H9 (cell line): ENCODE measurements at regions not wholly inside any gene's neighbourhood (a gene's known extent, or its start where the extent isn't known, plus 50 kb on each side); places are given as distances from the start of the nearest gene placed in this dataset.

Experiments used
- DNase-seq: peaks from one replicate; pipeline ENCODE4 v3.0.0-alpha.2; 2017
- H2AFZ ChIP-seq: one replicate; pipeline ENCODE4 v1.6.1; 2013; ENCODE audit warnings: mild to moderate bottlenecking, low read length, control low read depth, moderate library complexity
- H2AK5ac ChIP-seq: 2 replicates; pipeline ENCODE4 v1.6.1; 2013; ENCODE audit warnings: low read length, control low read depth, mixed read lengths; ENCODE audit not compliant: insufficient read length
- H2BK120ac ChIP-seq: one replicate; pipeline ENCODE4 v1.6.1; 2013; ENCODE audit warnings: low read depth, mild to moderate bottlenecking, low read length, control low read depth, inconsistent platforms; ENCODE audit not compliant: poor library complexity, severe bottlenecking
- H2BK12ac ChIP-seq: 2 replicates; pipeline ENCODE4 v1.6.1; 2013; ENCODE audit warnings: low read length, control low read depth, mixed read lengths, low read depth; ENCODE audit not compliant: insufficient read length
- H2BK15ac ChIP-seq: 2 replicates; pipeline ENCODE4 v1.6.1; 2013; ENCODE audit warnings: low read depth, low read length, control low read depth
- H2BK20ac ChIP-seq: one replicate; pipeline ENCODE4 v1.6.1; 2013; ENCODE audit warnings: low read depth, mild to moderate bottlenecking, low read length, control low read depth, inconsistent platforms; ENCODE audit not compliant: poor library complexity, severe bottlenecking
- H2BK5ac ChIP-seq: 2 replicates; pipeline ENCODE4 v1.6.1; 2013; ENCODE audit warnings: low read length, control low read depth, mixed read lengths; ENCODE audit not compliant: insufficient read length
- H3K14ac ChIP-seq: 2 replicates; pipeline ENCODE4 v1.6.1; 2013; ENCODE audit warnings: low read length, control low read depth; ENCODE audit not compliant: insufficient read depth
- H3K18ac ChIP-seq: 2 replicates; pipeline ENCODE4 v1.6.1; 2013; ENCODE audit warnings: low read depth, mild to moderate bottlenecking, mixed read lengths, low read length, control low read depth; ENCODE audit not compliant: insufficient read length
- H3K23ac ChIP-seq: 2 replicates; pipeline ENCODE4 v1.6.1; 2013; ENCODE audit warnings: low read length, control low read depth, mixed read lengths, low read depth; ENCODE audit not compliant: insufficient read length
- H3K23me2 ChIP-seq: 2 replicates; pipeline ENCODE4 v1.6.1; 2013; ENCODE audit warnings: low read depth, mild to moderate bottlenecking, mixed read lengths, low read length, control low read depth; ENCODE audit not compliant: insufficient read length, poor library complexity, severe bottlenecking
- H3K27ac ChIP-seq: 2 replicates; pipeline ENCODE4 v1.5.1; 2013; ENCODE audit warnings: low read length, control low read depth, mixed read lengths, low read depth; ENCODE audit not compliant: insufficient read length
- H3K27me3 ChIP-seq: 2 replicates; pipeline ENCODE4 v1.6.1; 2013; ENCODE audit warnings: low read length, control low read depth, inconsistent platforms; ENCODE audit not compliant: insufficient read depth
- H3K4ac ChIP-seq: 2 replicates; pipeline ENCODE4 v1.6.1; 2013; ENCODE audit warnings: low read depth, mild to moderate bottlenecking, control low read depth, inconsistent platforms, low read length, moderate library complexity
- H3K4me1 ChIP-seq: 2 replicates; pipeline ENCODE4 v1.6.1; 2013; ENCODE audit warnings: low read length, control low read depth, inconsistent platforms; ENCODE audit not compliant: insufficient read depth
- H3K4me2 ChIP-seq: 2 replicates; pipeline ENCODE4 v1.6.1; 2013; ENCODE audit warnings: low read length, control low read depth, mixed read lengths; ENCODE audit not compliant: insufficient read length, insufficient read depth
- H3K56ac ChIP-seq: 2 replicates; pipeline ENCODE4 v1.6.1; 2013; ENCODE audit warnings: low read depth, mild to moderate bottlenecking, mixed read lengths, low read length, control low read depth; ENCODE audit not compliant: insufficient read length
- H3K79me1 ChIP-seq: 2 replicates; pipeline ENCODE4 v1.6.1; 2013; ENCODE audit warnings: low read depth, mild to moderate bottlenecking, moderate library complexity, low read length, control low read depth, inconsistent platforms; ENCODE audit not compliant: insufficient read depth, poor library complexity, severe bottlenecking
- H3K79me2 ChIP-seq: 2 replicates; pipeline ENCODE4 v1.6.1; 2013; ENCODE audit warnings: low read length, control low read depth, inconsistent platforms; ENCODE audit not compliant: insufficient read depth
- H3K9ac ChIP-seq: 2 replicates; pipeline ENCODE4 v1.6.1; 2013; ENCODE audit warnings: low read length, control low read depth, mixed read lengths; ENCODE audit not compliant: insufficient read length; ENCODE audit errors: extremely low read depth
- H3K9me3 ChIP-seq: one replicate; pipeline ENCODE4 v1.6.1; 2013; ENCODE audit warnings: low read depth, low read length, inconsistent platforms; ENCODE audit not compliant: control insufficient read depth
- H3T11ph ChIP-seq: one replicate; pipeline ENCODE4 v1.6.1; 2013; ENCODE audit warnings: mild to moderate bottlenecking, low read length, control low read depth, inconsistent platforms
- H4K20me1 ChIP-seq: one replicate; pipeline ENCODE4 v1.6.1; 2013; ENCODE audit not compliant: control insufficient read depth, insufficient read length, insufficient read depth
- H4K5ac ChIP-seq: 2 replicates; pipeline ENCODE4 v1.6.1; 2013; ENCODE audit warnings: low read depth, mild to moderate bottlenecking, mixed read lengths, low read length, control low read depth; ENCODE audit not compliant: insufficient read length
- H4K8ac ChIP-seq: replicated peaks from 2 replicates; pipeline ENCODE4 v1.6.1; 2013; ENCODE audit warnings: low read length, control low read depth, mixed read lengths, low read depth; ENCODE audit not compliant: insufficient read length
- H4K91ac ChIP-seq: 2 replicates; pipeline ENCODE4 v1.6.1; 2013; ENCODE audit warnings: low read depth, mild to moderate bottlenecking, moderate library complexity, mixed read lengths, low read length, control low read depth; ENCODE audit not compliant: insufficient read length
- H3K27ac Mint-ChIP-seq, 3 experiments: 2 replicates in 2 of 3; 3 replicates in 1 of 3; pipeline ENCODE4 v1.8.0; 2020 to 2021; ENCODE audit warnings: mixed read lengths in 3 of 3, mild to moderate bottlenecking in 1 of 3, moderate library complexity in 1 of 3
- H3K27me3 Mint-ChIP-seq: 2 replicates; pipeline ENCODE4 v1.8.0; 2021; ENCODE audit warnings: low read depth, mild to moderate bottlenecking, moderate library complexity, mixed read lengths
- H3K36me3 Mint-ChIP-seq, 3 experiments: 2 replicates in 2 of 3; 3 replicates in 1 of 3; pipeline ENCODE4 v1.8.0; 2020 to 2021; ENCODE audit warnings: low read depth in 3 of 3, mixed read lengths in 3 of 3; ENCODE audit not compliant: insufficient read depth in 1 of 3
- H3K4me1 Mint-ChIP-seq, 2 experiments: 2 replicates each; pipeline ENCODE4 v1.8.0; 2020; ENCODE audit warnings: mixed read lengths in 2 of 2
- H3K4me3 Mint-ChIP-seq, 2 experiments: 2 replicates in 1 of 2; 3 replicates in 1 of 2; pipeline ENCODE4 v1.8.0; 2020 to 2021; ENCODE audit warnings: mild to moderate bottlenecking in 2 of 2, mixed read lengths in 2 of 2, moderate library complexity in 1 of 2
- H3K9me3 Mint-ChIP-seq, 2 experiments: 2 replicates in 1 of 2; 3 replicates in 1 of 2; pipeline ENCODE4 v1.8.0; 2020; ENCODE audit warnings: mild to moderate bottlenecking in 2 of 2, mixed read lengths in 2 of 2, moderate library complexity in 1 of 2
- CTCF ChIP-seq: fragments of 200-600 bp; sonication (generic); conservative IDR thresholded peaks from 3 replicates; pipeline ENCODE4 v1.8.0; 2021; ENCODE audit warnings: antibody characterized with exemption, mild to moderate bottlenecking
- WGBS: extraction: QIAGEN DNeasy Blood & Tissue Kit; methylation state at CpG from one replicate; pipeline ENCODE4 v1.1.7; 2013; ENCODE audit warnings: missing lambda C conversion rate, low lambda C conversion rate, mixed read lengths; ENCODE audit not compliant: insufficient read length; ENCODE audit errors: extremely low coverage; 5-methylcytosine and 5-hydroxymethylcytosine counted together

GRCh38 chr13:91141543-91142061 is 205.9 kb upstream of the MIR17HG start:
- Histone ChIP-seq H3K18ac (no peak overlapping the region), H2AFZ (no peak overlapping the region), H3K4me2 (no peak overlapping the region), H3K4me1 (peaks cover 2% of the 10 kb centered on the region; the same call in 1 of the 2 replicates), H3K23me2 (no peaks in the 10 kb centered on the region), H3K79me2 (no peaks in the 10 kb centered on the region), H2BK120ac (no peak overlapping the region), H3T11ph (no peak overlapping the region), H2BK5ac (no peak overlapping the region), H2BK20ac (no peak overlapping the region), H4K91ac (no peak overlapping the region), H2AK5ac (no peak overlapping the region), H3K23ac (no peak overlapping the region), H3K56ac (no peak overlapping the region), H3K27me3 (no peaks in the 10 kb centered on the region), H3K79me1 (no peaks in the 10 kb centered on the region), H3K14ac (no peak overlapping the region), H3K9me3 (no peaks in the 10 kb centered on the region), H3K4ac (no peak overlapping the region), H4K20me1 (no peaks in the 10 kb centered on the region), H2BK15ac (no peak overlapping the region), H3K27ac (no peak overlapping the region), H4K8ac (no peak overlapping the region), H3K9ac (no peak overlapping the region), H2BK12ac (no peak overlapping the region), H4K5ac (no peak overlapping the region)
- no CpG with 5 or more reads among the region's 5 CpGs for WGBS
- TF ChIP-seq CTCF = no peak
- DNase-seq = no peak
- Mint-ChIP-seq H3K9me3 (no peaks in the 10 kb centered on the region), H3K36me3 (no peaks in the 10 kb centered on the region), H3K4me3 (no peak overlapping the region), H3K4me1 (peaks cover 21 to 31% of the 10 kb centered on the region in 2 experiments), H3K27me3 (no peaks in the 10 kb centered on the region), H3K27ac (no peak overlapping the region)
